ENCODE measurements at regions not wholly inside any gene's neighbourhood (a gene's known extent, or its start where the extent isn't known, plus 50 kb on each side); places are given as distances from the start of the nearest gene placed in this dataset.

DNA sequence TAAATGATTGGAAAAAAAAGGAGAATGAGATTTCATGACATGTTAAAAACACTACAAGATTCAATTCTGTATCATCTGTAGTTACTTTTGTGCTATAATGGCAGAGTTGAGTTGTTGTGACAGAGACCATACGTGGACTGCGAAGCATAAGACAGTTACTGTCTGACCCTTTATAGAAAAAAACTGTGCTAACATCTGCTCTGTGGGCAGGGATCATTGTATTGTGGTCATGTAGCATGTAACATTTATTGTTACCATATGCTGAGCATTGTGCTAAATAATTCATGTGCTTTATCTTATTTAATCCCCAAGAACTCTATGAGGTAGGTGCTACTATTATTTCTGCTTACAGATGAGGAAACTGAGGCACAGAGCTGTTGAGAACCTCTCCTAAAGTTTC, 147.3 kb upstream of the HMHB1 start:
- DNase-seq (ENCODE audit: low spot score): no peak

DNA sequence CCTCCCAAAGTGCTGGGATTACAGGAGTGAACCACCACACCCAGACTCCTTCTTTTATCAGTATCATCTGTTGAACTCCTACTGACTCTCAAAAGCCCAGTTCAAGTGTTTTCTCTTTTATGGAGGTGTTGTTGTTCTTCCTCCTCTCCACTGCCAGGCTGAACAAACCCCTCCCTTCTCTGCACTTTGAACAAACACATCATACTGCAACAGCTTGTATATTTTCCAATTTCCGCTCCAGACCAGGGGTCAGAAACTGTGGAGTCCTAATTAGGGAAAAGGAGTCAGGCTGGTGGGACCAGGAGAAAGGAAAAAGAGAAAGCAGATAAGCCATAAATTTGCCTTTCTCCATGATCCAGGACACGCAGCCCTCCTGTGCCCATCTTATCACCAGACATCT, 148.1 kb upstream of the HMHB1 start:
- DNase-seq (ENCODE audit: low spot score): no peak

DNA sequence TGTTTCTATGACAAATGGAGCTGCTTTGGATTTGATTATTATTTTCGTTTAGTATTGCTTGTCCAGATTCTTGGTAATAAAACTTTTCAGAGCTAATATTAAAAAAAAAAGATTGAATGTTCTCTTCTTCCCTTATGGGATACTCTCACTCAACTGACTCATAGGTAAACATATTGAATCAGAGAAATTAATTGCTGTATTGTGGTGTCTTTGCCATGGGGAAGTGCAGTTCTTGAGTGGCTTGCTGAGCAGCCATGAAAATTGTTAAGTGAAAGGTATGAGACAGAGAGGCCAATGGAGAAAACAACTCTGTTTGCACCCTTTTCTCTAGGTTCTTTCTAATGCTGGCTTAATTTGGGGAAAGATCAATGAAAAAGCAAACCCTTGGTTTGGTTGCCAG, 149.9 kb upstream of the HMHB1 start:
- no peak for DNase-seq (ENCODE audit: low spot score)

DNA sequence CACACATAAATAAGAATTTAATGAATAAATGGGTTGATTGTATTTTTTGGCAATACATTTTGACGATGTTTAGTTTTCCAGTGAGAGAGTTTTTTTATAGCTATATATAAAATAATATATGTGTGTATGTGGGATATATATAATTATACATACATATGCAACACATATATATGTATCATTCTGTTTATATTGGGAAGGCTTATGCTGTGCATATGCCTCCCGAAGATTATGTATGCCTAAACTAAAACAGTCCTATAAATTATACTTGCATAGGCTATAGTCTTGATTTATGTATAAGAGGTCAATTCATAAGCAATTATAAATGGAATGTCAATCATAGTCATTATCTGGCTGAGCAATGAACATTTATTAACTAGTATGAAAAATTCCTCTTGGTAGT, 151.3 kb upstream of the HMHB1 start:
- no peak for DNase-seq (ENCODE audit: low spot score)

DNA sequence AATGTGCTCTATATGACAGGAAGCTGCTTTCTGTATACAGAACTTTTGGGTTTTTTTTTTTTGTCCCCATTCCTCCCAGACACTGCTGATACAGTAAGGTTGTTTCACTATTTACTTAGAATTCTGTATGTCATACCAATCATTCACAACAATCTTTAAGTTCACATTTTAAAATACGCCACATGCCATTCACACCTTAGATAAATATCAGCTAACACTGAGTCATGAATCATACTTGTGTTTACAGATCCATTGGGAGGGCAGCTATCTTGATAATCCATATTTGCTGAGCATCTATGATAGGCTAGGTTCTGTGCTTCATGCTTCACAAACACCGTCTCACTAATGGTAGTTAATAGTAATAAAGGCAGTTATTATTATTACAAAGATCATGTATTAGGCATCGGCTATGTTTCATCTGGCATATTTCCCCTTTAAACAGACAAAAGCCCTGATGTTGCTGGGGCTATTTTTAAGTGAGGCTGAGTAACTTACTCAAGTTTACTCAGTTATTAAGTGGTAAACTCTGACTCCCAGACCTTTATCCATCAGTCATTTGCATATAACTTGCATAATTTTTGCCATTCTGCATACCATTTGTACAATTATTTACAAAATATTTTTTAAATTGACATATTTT, 152.2 kb upstream of the HMHB1 start:
- DNase-seq (ENCODE audit: low spot score): peak; percentile 61

DNA sequence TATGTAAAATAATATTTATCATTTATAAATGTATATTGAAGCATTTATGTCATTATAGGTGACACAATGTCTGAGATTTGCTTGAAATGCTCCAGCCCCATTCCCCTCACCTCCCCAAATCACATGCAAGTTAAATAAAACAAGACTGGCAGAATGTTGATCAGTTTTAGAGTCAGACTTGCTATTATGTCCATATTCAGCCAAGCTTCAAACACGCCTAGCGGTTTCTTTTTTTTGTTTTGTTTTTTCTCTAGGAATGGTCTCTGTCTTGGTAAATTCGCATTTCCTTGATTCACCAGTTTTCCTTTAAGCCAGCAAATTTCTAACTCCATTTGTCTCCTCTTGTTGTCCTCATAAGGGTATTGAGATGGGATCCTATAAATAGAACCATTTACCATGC, 153.0 kb upstream of the HMHB1 start:
- no peak for DNase-seq (ENCODE audit: low spot score)

DNA sequence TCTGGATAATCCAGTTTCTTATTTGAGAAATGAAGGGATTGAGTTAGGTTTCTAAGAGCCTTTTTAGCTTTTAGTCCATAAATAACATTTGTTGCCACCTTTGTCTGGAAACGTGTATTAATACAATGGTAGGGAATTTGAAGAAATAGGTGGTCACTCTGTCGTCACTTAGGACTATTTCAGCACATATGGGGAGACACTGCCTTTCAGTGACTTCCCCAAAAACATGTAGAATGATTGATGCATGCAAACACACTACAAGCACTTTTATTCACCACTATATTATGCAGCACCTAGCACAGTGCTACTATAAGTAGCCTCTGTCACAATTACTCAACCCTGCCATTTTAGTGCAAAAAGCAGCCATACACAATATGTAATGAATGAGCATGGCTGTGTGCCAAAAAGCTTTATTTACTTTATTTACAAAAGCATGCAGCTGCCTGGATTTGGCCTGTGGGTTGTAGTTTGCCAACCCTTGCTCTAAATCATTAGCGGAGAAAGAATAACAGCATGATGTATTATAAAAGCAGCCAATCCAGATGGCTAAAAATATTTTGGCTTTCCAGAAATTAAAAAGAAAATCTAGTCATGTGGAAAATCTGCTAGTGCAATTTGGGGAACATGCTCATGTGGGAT, 154.2 kb upstream of the HMHB1 start:
- DNase-seq (ENCODE audit: low spot score): no peak

DNA sequence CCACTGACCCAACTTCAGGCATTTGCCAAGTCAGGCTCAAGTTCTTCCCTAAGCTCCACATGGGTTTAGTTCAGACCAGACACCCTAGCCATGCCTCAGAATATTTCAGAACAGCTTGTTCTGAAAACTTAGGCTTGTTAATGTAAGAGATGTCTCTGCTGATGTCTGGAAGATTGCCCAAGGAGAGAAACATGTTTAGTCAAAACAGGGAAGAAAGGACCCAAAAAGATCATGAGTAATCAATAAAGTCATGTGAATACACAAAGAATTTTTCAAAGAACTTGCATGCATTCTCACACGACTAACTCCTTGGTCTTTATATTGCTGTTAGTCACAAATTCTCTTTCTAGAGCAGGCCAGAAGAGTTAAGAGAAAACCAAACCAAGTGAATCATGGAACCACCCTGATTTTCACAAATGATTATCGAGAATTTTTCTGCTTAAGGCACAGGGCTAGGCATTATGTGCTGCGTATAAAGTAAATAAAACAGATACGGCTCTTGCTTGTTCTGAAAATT, 158.1 kb upstream of the HMHB1 start:
- DNase-seq (ENCODE audit: low spot score): no peak

DNA sequence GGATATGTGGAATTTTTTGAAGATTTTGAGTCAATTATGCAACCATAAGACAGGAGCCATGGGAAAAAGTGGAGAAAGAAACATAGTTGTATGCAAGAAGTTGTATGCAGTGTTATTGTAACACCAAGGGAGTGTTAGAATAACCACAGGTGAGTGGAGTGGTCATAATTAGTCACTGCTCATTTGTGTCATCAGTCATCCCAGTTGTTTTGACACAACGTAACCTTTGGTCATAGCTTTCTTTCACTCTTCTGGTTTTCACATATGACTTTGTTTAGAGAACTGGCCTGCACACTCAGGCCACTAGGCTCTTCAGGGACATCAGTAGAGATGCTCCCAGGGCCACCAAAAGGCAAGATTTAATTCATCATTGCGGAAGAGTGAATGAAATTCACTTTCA, 158.7 kb upstream of the HMHB1 start:
- no peak for DNase-seq (ENCODE audit: low spot score)

DNA sequence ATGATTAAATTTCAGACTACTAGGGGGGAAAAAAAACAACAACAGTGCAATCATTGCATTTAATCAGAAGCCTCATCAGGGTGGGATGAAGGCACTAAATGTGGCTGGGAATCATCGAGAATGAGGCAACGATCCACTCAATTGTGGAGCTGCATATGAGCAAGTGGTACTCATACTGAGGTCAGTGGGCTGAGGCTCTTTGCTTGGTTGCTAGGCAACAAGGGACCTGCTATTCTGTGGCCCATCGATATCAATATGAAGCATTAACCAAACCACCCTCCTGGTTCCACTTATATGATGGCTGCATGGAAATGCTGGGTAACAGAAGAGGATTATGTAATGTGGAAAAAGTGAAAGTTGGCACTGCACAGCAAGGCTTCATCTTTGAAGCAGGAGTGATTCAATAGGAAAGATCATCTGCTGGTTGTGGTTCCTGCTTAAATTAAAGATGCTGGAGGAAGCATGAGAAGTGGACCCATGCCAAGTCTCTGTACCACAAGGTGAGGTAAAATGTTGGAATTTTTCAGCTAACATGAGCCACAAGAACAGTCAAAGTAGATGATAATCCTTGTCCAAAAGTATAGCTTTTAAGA, 159.8 kb upstream of the HMHB1 start:
- DNase-seq (ENCODE audit: low spot score): no peak

DNA sequence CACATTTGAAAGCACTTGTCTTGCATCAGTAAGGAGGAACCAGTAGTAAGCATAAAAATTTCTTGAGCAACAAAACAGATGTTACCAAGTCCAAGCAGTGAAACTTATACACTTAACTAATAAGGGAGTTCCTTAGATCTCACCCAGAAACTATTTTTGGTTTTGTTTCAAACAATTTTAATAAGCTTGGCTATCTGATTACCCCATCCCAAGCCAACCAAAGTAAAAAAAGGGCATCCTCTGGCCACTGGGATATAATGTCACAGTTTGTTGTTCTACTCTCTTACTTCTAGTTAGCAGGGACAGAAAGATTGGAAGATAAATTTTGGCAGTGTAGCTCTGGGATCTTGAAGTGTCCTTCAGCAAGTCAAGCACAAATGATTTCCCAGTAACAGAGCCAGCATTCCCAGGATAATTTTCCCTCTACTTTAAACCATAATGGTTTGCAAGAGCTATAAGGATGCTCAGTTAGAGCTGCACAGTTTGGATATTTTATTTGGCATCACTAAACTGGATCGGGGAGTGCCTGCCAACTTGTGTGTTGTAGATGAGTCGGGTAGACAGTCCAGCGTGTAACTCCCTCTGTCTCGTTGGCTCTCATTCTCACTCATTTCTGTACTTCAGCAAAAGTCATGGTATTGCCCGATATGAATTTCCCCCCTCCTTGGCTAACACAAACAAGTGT, 161.9 kb upstream of the HMHB1 start:
- DNase-seq (ENCODE audit: low spot score): no peak

DNA sequence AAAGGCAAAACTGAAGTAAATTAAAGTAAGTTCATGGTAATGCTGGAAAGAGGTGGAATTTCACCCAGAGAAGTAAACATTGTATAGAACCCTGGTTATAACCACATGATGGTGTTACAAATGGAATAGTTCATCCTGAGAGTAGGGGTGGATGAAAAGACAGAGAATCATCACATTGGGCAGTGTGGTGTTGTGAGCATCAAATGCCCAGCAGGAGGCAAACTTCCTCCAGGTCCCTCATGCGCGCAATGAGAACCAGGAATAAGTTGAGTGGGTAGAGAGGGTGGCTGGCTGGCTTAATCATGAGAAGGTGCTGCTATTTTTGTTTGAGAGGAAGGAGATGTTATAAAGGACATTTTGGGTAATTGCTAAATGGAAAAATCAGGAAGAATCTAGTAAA, 163.3 kb upstream of the HMHB1 start:
- DNase-seq (ENCODE audit: low spot score): no peak

DNA sequence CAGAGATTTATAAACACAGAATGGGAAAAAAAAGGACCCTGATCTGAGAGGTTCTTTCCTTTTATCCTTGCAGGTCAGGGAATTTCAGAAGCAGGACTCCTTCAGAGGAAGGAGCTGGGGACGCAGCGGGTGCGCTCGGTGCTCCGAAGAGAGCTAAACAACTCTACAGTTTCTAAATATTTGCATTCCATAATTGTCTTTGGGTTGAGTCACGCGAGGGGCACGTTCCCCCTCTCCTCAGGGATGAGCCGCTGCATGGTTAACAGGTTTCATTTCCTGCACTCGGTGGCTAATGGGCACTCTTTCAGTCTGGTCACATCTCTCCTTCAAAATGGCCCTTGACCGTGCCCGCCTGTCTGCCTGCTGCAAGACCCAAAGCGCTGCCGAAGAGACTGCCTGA, 165.0 kb upstream of the HMHB1 start:
- DNase-seq (ENCODE audit: low spot score): no peak

DNA sequence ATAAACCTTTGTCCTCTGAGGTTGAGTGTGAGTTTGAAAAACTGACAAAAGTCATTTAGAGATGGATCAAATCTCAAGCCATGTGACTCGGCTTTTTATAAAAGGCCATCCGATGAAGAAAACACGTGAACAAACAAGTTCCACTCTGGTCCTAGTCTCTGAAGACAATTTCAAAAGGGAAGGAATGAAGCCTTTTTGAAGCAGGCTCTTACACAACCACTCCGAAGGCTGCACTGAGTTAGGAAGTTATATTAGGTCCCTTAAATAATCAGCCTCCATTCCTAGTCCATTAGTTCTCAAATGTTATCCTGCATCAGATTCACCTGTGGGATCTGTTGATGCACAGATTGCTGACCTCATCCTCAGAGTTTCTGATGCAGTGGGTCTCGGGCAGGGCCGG, 166.6 kb upstream of the HMHB1 start:
- no peak for DNase-seq (ENCODE audit: low spot score)

DNA sequence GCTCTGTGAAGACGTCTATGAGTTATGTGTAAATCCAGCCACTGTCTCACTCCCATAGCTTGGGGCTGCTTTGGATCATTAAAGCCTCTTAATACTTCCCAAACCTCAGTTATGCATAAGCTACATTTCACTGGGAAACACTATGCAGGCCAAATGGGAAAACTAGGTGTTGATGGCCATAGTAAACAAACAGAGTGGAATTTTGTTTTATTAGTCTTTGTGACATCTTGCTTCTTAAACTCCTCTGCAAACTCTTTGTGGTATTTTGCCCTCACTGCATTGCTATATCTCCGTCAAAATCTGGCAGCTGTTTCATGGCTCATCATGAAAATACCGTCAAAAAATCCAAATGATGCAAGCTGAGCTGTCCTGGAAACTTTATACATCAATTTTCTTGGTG, 167.2 kb upstream of the HMHB1 start:
- no peak for DNase-seq (ENCODE audit: low spot score)

DNA sequence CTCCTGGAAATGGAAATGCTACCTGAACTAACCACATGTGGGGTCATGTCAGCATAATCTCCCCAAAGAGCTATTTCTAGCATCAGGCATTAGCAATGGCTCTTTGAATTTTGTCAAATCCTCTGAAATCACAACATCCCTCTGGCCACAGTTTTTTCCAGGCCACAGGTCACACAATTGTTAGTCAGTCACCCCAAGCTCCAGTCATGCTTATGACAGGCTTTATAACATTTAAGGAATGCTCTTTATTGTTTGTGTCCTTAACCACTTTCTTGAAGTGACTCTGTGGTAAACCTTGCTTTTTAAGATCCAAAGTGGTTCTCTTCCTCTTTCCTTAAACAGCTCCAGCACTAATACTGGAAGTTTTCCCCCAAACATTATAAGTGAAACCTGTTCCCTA, 169.2 kb upstream of the HMHB1 start:
- no peak for DNase-seq (ENCODE audit: low spot score)

DNA sequence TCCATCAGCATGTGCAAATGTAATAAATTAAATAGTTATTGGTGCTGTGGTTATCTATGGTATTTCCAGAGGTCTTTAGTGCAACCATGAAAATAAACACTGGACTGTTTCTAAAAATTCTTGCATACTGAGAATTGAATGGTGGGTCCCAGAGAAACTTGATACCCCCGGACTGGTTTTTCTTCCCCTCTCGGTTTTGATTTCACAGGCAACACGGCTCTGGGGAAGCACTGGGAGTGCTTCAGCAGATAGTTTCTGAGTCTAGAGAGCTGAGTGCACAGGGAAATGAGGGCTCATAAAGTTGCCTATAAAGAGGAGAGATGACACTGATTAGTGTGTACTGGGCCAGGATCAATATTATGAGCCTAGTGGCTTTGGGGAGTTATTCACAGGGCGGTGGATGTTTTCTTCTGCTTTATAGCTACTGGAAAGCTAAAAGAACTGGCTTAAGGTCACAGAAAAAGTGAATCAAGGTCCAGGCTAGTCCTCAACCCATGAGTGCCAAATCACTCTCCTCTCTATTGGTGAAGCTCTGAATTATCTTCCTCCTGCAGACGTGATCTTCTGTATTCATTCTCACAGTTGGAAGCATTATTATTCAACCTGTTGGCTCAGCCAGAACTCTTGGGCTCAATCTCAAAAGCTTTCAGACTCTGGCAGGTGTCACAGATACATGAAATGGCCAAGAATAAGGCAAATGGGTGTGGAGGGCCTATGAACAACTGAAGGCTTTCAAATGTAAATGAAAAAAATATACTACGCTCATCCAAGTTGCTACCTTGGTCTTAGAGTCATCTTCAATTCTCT, 170.2 kb upstream of the HMHB1 start:
- DNase-seq (ENCODE audit: low spot score): no peak

DNA sequence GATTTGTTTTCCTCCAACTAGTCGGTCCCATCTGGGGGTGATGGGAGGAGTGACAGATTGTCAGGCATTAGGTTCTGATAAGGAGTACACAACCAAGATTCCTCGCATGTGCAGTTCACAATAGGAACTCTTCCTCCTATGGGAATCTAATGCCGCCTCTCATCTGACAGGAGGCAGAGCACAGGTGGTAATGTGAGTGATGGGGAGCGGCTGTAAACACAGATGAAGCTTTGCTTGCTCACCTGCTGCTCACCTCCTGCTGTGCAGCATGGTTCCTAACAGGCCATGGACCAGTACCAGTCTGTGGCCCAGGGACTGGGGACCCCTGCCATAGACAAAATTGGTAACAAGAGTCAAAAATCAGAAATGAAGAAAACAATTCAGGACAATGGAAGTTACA, 173.3 kb upstream of the HMHB1 start:
- no peak for DNase-seq (ENCODE audit: low spot score)

DNA sequence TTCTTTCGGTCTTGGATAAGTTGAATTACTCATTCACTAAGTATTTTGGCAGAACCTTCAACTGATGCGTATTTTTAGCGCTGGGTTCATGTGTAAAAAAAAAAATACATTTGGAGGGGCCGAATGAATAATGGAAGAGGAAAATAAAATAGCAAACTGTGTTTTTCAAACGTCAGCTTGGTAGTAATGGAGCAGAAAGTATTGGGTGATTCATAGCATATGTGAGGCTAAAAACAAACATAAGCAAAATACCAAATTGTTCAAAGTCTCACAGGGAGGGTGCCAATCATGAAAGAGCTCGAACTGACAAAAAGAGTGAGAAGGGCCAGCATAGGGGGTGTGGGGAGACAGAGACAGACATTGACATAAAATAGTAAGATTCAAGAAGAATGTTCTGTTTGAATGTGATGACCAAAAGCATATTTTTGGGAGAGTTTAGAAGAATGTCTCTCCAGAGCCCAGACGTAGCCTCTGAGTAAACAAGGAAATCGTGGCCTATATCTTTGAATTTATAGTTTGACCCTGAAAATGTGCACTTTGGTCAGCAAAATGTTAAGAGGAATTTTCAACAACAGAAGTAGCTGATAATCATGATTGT, 174.9 kb upstream of the HMHB1 start:
- DNase-seq (ENCODE audit: low spot score): peak; percentile 7

DNA sequence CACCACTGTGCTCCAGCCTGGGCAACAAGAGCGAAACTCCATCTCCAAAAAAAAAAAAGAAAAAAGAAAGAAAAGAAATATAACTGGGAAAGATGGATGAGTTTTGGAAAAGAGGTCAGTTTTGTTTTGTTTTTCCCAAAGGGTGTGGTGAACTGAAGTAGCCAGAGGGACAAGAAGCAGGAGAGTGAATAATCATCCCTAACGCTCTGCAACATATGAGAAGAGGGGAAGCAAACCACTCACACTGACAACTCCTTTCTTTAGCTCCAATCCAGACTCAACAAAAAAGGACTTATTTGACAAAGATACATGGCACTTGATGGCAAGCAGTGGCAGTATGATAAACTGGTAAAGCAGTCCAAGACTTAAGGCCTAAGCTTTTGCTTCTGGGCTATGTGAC, 176.1 kb upstream of the HMHB1 start:
- no peak for DNase-seq (ENCODE audit: low spot score)

DNA sequence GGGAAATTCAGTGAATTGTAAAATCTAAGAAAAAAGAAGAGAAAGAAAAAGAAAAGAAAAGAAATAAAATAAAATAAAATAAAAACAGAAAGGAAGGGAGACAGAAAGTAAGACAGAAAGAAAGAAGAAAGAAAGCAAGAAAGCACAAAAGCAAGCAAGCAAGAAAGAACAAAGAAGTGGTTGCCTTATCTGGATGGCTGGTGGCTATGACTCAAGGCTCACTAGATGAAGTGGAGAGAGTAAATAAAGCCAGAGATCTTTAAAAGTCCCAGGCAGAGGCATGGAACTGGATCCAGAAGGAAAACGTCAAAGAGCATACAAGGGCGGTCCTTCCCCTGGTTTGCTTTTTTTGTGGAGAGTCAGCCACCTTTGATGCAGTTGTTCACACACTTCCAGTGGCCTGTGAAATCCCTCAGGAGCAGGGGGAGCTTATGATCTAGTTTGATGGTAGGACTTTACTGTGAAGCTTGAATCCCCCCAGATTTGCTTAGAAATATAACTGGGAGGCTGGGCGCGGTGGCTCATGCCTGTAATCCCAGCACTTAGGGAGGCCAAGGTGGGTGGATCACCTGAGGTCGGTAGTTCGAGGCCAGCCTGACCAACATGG, 176.7 kb upstream of the HMHB1 start:
- DNase-seq (ENCODE audit: low spot score): peak; percentile 32

Data from LoVo (cell line).